ENCODE measurements at regions not wholly inside any gene's neighbourhood (a gene's known extent, or its start where the extent isn't known, plus 50 kb on each side); places are given as distances from the start of the nearest gene placed in this dataset.

DNA sequence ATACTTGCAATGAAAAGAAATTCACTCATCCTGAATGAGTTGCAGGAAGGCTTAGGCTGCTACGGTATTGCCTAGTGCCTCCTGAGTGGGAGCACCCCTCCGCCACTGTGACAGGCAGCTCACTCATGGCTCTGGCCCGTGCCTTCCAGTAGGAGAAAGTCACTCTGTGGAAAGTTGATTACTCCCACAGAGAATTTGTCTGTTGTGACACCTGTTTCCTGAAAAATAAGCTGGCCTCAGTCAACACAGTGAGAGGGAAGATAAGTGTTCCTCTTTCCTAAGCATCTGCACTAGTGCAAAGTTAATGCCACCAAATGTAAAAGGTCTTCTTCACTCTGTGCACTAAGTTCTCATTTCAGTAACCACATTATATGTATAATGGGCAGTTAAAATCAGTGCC lies 158.8 kb upstream of the INHBA start:
- TF ChIP-seq, protein P1, sequence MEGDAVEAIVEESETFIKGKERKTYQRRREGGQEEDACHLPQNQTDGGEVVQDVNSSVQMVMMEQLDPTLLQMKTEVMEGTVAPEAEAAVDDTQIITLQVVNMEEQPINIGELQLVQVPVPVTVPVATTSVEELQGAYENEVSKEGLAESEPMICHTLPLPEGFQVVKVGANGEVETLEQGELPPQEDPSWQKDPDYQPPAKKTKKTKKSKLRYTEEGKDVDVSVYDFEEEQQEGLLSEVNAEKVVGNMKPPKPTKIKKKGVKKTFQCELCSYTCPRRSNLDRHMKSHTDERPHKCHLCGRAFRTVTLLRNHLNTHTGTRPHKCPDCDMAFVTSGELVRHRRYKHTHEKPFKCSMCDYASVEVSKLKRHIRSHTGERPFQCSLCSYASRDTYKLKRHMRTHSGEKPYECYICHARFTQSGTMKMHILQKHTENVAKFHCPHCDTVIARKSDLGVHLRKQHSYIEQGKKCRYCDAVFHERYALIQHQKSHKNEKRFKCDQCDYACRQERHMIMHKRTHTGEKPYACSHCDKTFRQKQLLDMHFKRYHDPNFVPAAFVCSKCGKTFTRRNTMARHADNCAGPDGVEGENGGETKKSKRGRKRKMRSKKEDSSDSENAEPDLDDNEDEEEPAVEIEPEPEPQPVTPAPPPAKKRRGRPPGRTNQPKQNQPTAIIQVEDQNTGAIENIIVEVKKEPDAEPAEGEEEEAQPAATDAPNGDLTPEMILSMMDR (IDR thresholded peaks at IDR 0.05) = no peak
- TF ChIP-seq EZH2 (IDR thresholded peaks at IDR 0.05; ENCODE audit: borderline replicate concordance, insufficient read depth, low read depth, low read length, poor library complexity, severe bottlenecking) = no peak
